HL-60 (cell line): ENCODE measurements at regions not wholly inside any gene's neighbourhood (a gene's known extent, or its start where the extent isn't known, plus 50 kb on each side); places are given as distances from the start of the nearest gene placed in this dataset.

Experiments used
- CTCF ChIP-seq: IDR thresholded peaks from one replicate; pipeline ENCODE4 v1.5.1; 2011; ENCODE audit warnings: low read length, control low read depth, inconsistent platforms; ENCODE audit not compliant: insufficient read depth
- GABPA ChIP-seq: IDR thresholded peaks from 2 replicates; pipeline ENCODE4 v1.6.1; 2012; ENCODE audit warnings: low read depth
- POLR2AphosphoS5 ChIP-seq: IDR thresholded peaks from 2 replicates; pipeline ENCODE4 v1.6.1; 2012; ENCODE audit warnings: low read depth
- SPI1 ChIP-seq: IDR thresholded peaks from 2 replicates; pipeline ENCODE4 v1.6.1; 2012; ENCODE audit warnings: low read depth, mild to moderate bottlenecking, borderline replicate concordance
- TF ChIP-seq, protein P1 (sequence below): IDR thresholded peaks from 2 replicates; pipeline ENCODE4 v1.6.1; 2012; ENCODE audit warnings: low read depth; ENCODE audit not compliant: insufficient replicate concordance

DNA sequence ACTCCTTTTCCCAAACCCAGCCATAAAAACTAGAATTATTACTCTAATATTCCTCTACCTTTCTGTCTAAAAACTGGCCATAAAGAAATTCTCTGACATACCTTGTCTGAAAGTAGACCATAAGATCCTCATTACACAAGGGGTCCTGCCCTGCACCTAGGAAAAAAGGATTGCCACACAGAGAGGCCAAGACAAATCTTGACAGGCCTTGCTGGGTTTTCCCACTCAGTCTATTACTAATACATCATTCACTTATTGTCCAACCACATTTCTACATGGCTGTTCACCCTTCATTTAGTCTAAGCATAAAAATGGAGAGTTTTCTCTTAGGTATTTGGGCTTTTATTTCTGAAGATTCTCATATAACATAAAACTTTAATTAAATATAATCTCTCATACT, 319.8 kb downstream of the PCDH20 start:
- TF ChIP-seq CTCF (no peak), GABPA (no peak), POLR2AphosphoS5 (no peak), SPI1 (no peak)
- TF ChIP-seq, protein P1, sequence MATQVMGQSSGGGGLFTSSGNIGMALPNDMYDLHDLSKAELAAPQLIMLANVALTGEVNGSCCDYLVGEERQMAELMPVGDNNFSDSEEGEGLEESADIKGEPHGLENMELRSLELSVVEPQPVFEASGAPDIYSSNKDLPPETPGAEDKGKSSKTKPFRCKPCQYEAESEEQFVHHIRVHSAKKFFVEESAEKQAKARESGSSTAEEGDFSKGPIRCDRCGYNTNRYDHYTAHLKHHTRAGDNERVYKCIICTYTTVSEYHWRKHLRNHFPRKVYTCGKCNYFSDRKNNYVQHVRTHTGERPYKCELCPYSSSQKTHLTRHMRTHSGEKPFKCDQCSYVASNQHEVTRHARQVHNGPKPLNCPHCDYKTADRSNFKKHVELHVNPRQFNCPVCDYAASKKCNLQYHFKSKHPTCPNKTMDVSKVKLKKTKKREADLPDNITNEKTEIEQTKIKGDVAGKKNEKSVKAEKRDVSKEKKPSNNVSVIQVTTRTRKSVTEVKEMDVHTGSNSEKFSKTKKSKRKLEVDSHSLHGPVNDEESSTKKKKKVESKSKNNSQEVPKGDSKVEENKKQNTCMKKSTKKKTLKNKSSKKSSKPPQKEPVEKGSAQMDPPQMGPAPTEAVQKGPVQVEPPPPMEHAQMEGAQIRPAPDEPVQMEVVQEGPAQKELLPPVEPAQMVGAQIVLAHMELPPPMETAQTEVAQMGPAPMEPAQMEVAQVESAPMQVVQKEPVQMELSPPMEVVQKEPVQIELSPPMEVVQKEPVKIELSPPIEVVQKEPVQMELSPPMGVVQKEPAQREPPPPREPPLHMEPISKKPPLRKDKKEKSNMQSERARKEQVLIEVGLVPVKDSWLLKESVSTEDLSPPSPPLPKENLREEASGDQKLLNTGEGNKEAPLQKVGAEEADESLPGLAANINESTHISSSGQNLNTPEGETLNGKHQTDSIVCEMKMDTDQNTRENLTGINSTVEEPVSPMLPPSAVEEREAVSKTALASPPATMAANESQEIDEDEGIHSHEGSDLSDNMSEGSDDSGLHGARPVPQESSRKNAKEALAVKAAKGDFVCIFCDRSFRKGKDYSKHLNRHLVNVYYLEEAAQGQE, result no peak
